Activated naive CD8-positive, alpha-beta T cell treated with anti-CD3 and anti-CD28 coated beads for 36 hours (primary cell): ENCODE measurements at regions not wholly inside any gene's neighbourhood (a gene's known extent, or its start where the extent isn't known, plus 50 kb on each side); places are given as distances from the start of the nearest gene placed in this dataset.
"Not testable (repeated sequence)": the region's sequence is repeated elsewhere in the genome, so short reads cannot be mapped to it uniquely, and the experiment has no call there.

Experiments
- DNase-seq: peaks from one replicate; pipeline ENCODE4 v3.0.0; 2021
- H3K27ac Mint-ChIP-seq: one replicate; pipeline ENCODE4 v1.8.0; 2022; ENCODE audit warnings: mild to moderate bottlenecking, moderate library complexity, mixed read lengths
- H3K27me3 Mint-ChIP-seq: one replicate; pipeline ENCODE4 v1.8.0; 2022; ENCODE audit warnings: mild to moderate bottlenecking, mixed read lengths
- H3K36me3 Mint-ChIP-seq: one replicate; pipeline ENCODE4 v1.8.0; 2021; ENCODE audit warnings: mild to moderate bottlenecking, mixed read lengths
- H3K4me1 Mint-ChIP-seq: one replicate; pipeline ENCODE4 v1.8.0; 2021; ENCODE audit warnings: mixed read lengths
- H3K4me3 Mint-ChIP-seq: one replicate; pipeline ENCODE4 v1.8.0; 2022; ENCODE audit warnings: mild to moderate bottlenecking, moderate library complexity, mixed read lengths
- H3K9me3 Mint-ChIP-seq: one replicate; pipeline ENCODE4 v1.8.0; 2022; ENCODE audit warnings: mixed read lengths

DNA sequence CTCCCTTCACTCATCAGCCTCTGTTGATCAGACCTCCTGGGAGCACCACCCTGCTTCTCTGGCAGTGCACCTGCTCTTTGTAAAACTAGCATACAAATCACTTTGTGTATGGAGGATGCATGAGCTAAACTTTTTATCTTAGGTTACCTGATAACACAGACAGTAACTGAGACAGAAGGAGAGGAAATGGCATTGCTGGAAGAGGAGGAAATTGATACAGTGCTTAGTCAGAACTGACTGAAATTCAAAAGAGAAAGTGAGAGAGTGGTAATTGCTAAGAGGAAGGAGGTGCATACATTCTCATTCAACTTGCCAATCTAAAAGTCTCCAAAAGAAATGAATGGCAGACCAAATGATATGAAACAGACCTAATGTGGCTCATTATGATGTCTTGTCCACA is 1120.7 kb downstream of the GATA3 start:
- Mint-ChIP-seq H3K27me3 (no peaks in the 10 kb centered on the region), H3K4me3 (no peak overlapping the region), H3K9me3 (peaks cover 9% of the 10 kb centered on the region), H3K4me1 (peaks cover 10% of the 10 kb centered on the region), H3K27ac (peak overlapping the region; percentile 22), H3K36me3 (peaks cover 5% of the 10 kb centered on the region)
- DNase-seq, result no peak

DNA sequence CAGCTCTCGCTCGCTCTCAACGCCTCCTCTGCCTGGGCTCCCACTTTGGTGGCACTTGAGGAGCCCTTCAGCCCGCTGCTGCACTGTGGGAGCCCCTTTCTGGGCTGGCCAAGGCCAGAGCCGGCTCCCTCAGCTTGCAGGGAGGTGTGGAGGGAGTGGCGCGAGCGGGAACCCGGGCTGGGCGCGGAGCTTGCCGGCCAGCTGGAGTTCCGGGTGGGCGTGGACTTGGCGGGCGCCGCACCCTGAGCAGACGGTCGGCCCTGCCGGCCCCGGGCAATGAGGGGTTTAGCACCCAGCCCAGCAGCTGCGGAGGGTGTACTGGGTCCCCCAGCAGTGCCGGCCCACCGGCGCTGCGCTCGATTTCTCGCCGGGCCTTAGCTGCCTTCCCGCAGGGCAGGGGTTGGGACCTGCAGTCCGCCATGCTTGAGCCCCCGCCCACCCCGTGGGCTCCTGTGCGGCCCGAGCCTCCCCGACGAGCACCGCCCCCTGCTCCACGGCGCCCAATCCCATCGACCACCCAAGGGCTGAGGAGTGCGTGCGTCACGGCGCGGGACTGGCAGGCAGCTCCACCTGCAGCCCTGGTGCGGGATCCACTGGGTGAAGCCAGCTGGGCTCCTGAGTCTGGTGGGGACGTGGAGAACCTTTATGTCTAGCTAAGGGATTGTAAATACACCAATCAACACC is 1128.9 kb downstream of the GATA3 start:
- not testable (repeated sequence) for DNase-seq, H3K4me1 Mint-ChIP-seq, H3K9me3 Mint-ChIP-seq, H3K27me3 Mint-ChIP-seq, H3K27ac Mint-ChIP-seq, H3K36me3 Mint-ChIP-seq, H3K4me3 Mint-ChIP-seq

DNA sequence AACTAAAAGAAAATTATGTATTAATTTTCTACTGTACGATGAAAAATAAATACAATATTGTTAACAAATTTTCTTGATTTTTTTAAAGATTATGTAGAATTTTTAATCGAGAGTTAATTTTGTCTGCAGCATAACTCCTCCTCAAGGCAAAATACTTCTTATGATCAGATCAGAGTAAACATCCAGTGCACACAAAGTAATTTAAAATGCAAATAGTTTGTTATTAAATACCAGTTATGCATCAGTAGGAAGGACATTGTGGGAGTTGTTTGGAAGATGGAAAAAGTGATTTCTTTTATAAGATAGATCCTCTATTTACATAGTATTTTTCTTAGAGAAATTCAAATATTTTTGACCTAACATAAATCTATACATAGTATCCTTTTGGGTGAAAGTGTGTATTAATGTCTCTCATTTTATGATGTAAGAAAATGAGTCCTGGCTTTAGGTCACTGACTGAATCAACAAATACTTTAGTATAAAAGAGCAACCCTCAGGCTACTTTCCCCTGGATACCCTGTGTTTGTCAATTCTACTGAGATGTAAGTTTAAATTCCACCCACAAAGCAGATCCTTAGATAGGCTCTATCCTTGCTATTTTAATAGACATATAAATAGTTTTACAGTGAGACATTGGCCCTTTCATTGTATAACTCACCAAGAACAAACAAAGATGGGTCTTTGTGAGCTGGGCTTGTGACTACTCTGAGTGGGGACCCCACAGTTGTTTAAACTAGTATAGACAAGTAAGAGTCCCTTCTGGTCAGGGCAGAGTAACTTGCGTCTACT is 1133.7 kb downstream of the GATA3 start:
- no peak for DNase-seq
- H3K27ac Mint-ChIP-seq, result no peak overlapping the region
- H3K4me1 Mint-ChIP-seq, result peaks cover 7% of the 10 kb centered on the region
- H3K36me3 Mint-ChIP-seq, result no peaks in the 10 kb centered on the region
- no peaks in the 10 kb centered on the region for H3K9me3 Mint-ChIP-seq
- H3K27me3 Mint-ChIP-seq, result no peaks in the 10 kb centered on the region
- H3K4me3 Mint-ChIP-seq, result no peak overlapping the region

DNA sequence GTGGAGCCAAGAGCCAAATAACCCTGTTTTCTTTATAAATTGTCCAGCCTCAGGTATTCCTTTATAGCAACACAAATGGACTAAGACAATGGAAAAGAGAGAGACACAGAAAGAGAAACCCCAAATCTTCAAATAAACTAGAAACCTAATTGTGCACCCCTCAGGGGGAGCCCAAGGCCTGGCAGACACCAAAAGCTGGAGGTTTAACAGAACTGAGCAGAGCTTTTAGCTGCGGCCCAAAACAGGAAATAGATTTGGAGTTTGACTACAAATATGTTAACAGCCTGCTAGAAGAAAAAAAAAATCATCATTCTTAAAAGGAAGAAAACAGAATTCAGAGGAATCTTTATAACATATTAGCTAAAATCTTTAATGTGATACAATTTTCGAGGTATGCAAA is 1135.0 kb downstream of the GATA3 start:
- no peak overlapping the region for H3K27ac Mint-ChIP-seq
- no peaks in the 10 kb centered on the region for H3K27me3 Mint-ChIP-seq
- H3K36me3 Mint-ChIP-seq, result no peaks in the 10 kb centered on the region
- H3K4me1 Mint-ChIP-seq, result peaks cover 7% of the 10 kb centered on the region
- no peaks in the 10 kb centered on the region for H3K9me3 Mint-ChIP-seq
- no peak for DNase-seq
- no peak overlapping the region for H3K4me3 Mint-ChIP-seq

DNA sequence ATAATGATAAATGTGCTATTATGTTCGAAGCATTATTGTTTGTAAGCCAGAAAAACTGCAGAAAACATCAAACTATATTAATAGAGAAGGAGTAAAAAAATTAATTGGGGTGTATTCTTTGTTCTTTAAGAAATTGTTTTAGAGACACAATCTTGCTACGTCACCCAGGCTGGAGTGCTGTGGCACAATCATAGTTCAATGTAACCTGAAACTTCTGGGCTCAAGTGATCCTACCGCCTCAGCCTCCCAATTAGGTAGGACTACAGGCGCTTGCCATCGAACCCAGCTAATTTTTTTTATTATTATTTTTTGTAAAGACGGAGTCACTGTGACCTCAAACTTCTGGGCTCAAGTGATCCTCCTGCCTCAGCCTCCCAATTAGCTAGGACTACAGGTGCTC is 1138.6 kb downstream of the GATA3 start:
- peaks cover 7% of the 10 kb centered on the region for H3K4me1 Mint-ChIP-seq
- no peak overlapping the region for H3K4me3 Mint-ChIP-seq
- H3K27me3 Mint-ChIP-seq, result no peaks in the 10 kb centered on the region
- no peaks in the 10 kb centered on the region for H3K9me3 Mint-ChIP-seq
- no peak for DNase-seq
- H3K36me3 Mint-ChIP-seq, result no peaks in the 10 kb centered on the region
- H3K27ac Mint-ChIP-seq, result no peak overlapping the region

DNA sequence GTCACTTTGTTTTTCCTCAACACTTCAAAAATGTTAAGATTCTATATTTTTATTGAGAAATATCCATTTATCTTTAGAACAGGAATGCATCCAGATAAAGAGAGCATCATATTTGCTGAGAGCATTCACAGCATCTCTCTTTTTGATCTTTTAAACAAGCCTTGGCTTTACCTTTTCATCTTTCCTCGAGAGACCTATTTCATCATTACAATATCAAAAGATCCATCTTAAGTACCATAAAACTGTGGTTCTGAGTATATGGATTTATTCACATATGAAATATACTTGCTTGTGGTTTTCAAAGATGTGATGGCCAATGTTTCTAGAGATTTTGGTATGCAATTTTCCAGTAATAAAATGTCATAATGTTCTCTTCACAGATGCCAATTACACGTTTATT is 1140.9 kb downstream of the GATA3 start:
- no peaks in the 10 kb centered on the region for H3K4me1 Mint-ChIP-seq
- no peak for DNase-seq
- H3K36me3 Mint-ChIP-seq, result no peaks in the 10 kb centered on the region
- H3K27me3 Mint-ChIP-seq, result no peaks in the 10 kb centered on the region
- H3K27ac Mint-ChIP-seq, result no peak overlapping the region
- H3K9me3 Mint-ChIP-seq, result no peaks in the 10 kb centered on the region
- H3K4me3 Mint-ChIP-seq, result no peak overlapping the region

DNA sequence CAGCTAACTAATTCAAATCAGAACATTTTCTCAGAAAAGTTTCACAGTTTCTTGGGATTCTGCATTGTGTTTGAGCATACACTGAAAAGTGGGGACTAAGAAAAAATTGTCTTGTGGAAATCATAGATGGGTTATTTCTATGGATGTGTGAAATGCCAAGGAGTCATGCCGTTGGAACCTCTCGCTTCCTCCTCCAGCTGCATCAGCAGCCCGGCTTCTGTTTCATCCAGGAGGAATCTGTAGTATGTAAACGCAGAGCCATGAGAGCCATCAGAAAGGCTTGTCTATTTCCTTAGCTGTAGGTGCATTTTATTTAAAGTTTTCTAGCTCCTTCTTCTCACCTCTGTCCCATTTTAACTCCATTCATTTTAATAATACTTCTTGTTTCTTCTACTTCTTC is 1144.1 kb downstream of the GATA3 start:
- no peaks in the 10 kb centered on the region for H3K36me3 Mint-ChIP-seq
- H3K27ac Mint-ChIP-seq, result no peak overlapping the region
- H3K4me1 Mint-ChIP-seq, result no peaks in the 10 kb centered on the region
- no peaks in the 10 kb centered on the region for H3K27me3 Mint-ChIP-seq
- DNase-seq, result no peak
- H3K4me3 Mint-ChIP-seq, result no peak overlapping the region
- no peaks in the 10 kb centered on the region for H3K9me3 Mint-ChIP-seq

DNA sequence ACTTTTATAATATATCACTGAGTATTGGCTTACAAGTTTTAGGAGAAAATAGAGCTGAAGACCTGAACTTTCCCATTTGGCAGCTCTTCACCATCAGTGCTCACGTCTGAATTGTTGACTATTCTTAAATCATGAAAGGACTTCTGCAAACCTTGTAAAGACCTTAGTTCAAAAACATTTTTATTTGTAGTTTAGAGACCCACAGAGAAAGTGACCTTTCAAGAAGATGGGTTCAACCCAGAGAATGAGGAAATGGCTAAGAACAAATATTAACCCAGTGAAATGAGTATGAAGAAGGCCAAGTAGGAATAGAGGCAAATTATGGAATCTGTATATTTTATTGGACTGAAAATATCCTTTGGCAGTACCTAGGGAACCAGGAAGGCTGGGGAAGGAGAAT is 1151.1 kb downstream of the GATA3 start:
- Mint-ChIP-seq H3K9me3 (no peaks in the 10 kb centered on the region), H3K4me1 (peaks cover 3% of the 10 kb centered on the region), H3K4me3 (no peak overlapping the region), H3K36me3 (no peaks in the 10 kb centered on the region), H3K27me3 (peaks cover 8% of the 10 kb centered on the region), H3K27ac (no peak overlapping the region)
- no peak for DNase-seq

DNA sequence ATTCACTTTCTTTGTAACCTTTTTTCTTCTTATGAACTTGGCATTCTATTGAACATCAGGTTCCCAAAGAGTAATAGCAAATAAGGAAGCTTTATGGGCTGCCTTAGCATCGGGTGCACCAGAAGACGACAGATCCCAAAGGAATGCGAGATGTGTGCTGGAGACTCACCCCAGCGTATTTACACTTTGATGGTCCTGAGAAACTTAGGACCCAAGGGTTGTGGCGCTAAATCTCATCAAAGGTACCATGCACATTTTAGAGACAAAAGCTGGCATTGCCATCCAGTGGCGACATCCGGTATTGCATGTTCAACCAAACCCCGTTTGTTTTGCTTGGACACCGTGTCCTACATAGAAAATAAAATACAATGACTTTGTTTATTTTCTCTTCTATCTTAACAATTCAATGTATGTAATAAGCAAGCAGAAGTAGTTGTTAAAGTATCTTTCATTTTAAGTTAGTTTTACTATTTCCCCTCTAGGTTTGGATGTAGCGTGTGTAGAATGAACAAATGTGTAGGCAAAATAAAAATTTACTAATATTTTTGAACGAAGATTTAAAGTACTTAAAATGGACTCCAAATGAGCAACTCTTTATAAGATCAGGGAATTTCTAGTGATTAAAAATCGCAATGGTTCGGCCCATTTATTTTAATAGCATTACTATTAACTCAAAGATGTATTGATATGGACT is 1154.8 kb downstream of the GATA3 start:
- no peak overlapping the region for H3K4me3 Mint-ChIP-seq
- DNase-seq, result peak; percentile 53
- H3K27ac Mint-ChIP-seq, result no peak overlapping the region
- H3K9me3 Mint-ChIP-seq, result no peaks in the 10 kb centered on the region
- H3K36me3 Mint-ChIP-seq, result no peaks in the 10 kb centered on the region
- peaks cover 8% of the 10 kb centered on the region for H3K27me3 Mint-ChIP-seq
- H3K4me1 Mint-ChIP-seq, result peaks cover 3% of the 10 kb centered on the region

DNA sequence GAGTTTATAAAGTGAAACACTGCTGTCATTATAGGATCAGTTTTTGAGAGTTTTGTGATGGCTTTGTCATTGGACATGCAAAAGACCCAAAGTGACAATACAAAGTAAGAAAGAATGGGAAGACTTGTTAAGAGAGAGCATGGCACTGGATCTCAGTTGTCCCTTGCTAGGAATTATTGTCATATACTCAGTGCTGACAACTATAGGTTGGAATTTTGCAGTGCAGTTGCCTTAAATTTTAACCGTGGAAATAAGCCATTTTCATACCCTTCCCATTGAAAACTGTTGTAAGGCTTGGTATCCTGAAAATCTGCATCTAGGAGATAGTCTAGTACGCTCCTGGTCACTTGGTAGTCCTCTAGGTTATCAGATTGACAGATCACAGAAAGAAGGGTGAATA is 1156.7 kb downstream of the GATA3 start:
- H3K27ac Mint-ChIP-seq, result no peak overlapping the region
- no peaks in the 10 kb centered on the region for H3K36me3 Mint-ChIP-seq
- peaks cover 9% of the 10 kb centered on the region for H3K27me3 Mint-ChIP-seq
- H3K4me1 Mint-ChIP-seq, result peaks cover 3% of the 10 kb centered on the region
- no peak for DNase-seq
- H3K9me3 Mint-ChIP-seq, result no peaks in the 10 kb centered on the region
- H3K4me3 Mint-ChIP-seq, result no peak overlapping the region

DNA sequence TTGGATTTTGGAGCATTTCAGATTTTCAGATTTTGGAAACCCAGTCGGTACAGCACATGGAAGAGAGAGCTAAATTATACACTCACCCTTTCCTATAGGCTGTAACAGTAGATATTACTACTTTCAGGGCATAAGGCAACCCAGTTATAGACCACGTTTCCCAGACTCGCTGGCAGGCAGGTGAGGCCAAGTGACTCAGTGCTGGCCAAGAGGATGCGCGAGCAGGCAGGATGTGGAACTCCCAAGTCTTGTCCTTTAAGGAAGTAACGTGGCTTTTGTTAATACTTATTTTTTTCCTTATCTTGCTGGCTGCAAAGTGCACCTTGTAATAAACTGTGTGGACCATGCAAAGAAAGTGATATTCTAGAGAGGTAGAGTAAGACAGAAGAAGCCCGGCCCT is 1160.1 kb downstream of the GATA3 start:
- Mint-ChIP-seq H3K27ac (no peak overlapping the region), H3K4me1 (peaks cover 3% of the 10 kb centered on the region), H3K4me3 (no peak overlapping the region), H3K27me3 (peaks cover 9% of the 10 kb centered on the region), H3K36me3 (no peaks in the 10 kb centered on the region), H3K9me3 (no peaks in the 10 kb centered on the region)
- DNase-seq, result no peak

DNA sequence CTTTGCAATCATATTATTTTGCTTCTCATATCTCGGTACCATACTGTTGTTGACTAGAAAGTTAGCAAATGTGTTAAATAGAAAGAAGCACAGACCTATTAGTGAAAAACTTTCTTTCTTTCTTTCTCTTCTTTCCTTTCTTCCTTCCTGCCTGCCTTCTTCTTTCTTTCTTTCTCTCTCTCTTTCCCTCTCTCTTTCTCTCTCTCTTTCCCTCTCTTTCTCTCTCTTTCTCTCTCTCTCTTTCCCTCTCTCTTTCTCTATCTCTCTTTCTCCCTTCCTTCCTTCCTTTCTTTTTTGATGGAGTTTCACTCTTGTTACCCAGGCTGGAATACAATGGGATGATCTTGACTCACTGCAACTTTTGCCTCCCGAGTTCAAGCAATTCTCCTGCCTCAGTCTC is 1160.6 kb downstream of the GATA3 start:
- H3K4me1 Mint-ChIP-seq, result peaks cover 3% of the 10 kb centered on the region
- no peak for DNase-seq
- no peaks in the 10 kb centered on the region for H3K9me3 Mint-ChIP-seq
- no peaks in the 10 kb centered on the region for H3K36me3 Mint-ChIP-seq
- H3K27me3 Mint-ChIP-seq, result peaks cover 7% of the 10 kb centered on the region
- no peak overlapping the region for H3K27ac Mint-ChIP-seq
- H3K4me3 Mint-ChIP-seq, result no peak overlapping the region

DNA sequence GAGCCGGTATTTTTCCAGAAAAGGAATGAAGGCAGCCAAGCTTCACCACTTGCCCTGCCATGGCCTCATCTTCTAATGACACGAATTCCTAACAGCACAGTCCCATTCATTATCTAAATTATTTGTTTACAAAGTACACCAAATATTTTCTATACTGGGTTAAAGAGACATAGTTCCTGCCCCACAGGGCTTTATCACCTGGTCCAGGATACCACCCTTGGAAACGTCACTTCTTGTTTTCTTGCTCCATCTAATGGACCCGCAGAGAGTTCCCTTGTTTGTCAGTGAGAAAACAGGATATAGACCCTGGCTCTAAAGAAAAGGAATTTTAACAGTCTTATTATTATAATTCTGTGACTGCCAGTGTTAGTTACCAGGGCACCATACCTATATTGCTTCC is 1165.4 kb downstream of the GATA3 start:
- H3K4me1 Mint-ChIP-seq, result peaks cover 3% of the 10 kb centered on the region
- peaks cover 10% of the 10 kb centered on the region for H3K27me3 Mint-ChIP-seq
- no peaks in the 10 kb centered on the region for H3K36me3 Mint-ChIP-seq
- DNase-seq, result no peak
- H3K4me3 Mint-ChIP-seq, result no peak overlapping the region
- H3K9me3 Mint-ChIP-seq, result no peaks in the 10 kb centered on the region
- H3K27ac Mint-ChIP-seq, result no peak overlapping the region

DNA sequence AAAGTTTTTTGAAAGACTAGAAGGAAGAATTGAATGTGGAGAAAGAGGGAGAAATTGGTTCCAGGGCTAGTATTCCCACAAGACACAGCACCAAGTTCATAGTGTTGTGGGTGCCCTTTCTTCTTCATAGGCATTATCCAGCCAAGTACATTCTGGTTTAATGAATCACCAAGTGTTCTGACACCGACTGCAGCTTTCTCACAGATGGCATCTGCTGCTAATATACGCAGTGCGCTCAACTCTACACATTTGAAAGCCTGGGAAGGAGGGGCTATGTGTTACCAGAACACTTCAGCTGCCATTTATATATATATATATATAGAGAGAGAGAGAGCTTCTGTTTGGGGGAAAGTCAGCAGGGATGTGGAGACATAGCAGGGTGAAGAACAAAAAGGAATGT is 1168.4 kb downstream of the GATA3 start:
- Mint-ChIP-seq H3K27ac (no peak overlapping the region), H3K27me3 (peaks cover 6% of the 10 kb centered on the region), H3K9me3 (no peaks in the 10 kb centered on the region), H3K4me1 (peaks cover 3% of the 10 kb centered on the region), H3K36me3 (no peaks in the 10 kb centered on the region), H3K4me3 (no peak overlapping the region)
- no peak for DNase-seq

DNA sequence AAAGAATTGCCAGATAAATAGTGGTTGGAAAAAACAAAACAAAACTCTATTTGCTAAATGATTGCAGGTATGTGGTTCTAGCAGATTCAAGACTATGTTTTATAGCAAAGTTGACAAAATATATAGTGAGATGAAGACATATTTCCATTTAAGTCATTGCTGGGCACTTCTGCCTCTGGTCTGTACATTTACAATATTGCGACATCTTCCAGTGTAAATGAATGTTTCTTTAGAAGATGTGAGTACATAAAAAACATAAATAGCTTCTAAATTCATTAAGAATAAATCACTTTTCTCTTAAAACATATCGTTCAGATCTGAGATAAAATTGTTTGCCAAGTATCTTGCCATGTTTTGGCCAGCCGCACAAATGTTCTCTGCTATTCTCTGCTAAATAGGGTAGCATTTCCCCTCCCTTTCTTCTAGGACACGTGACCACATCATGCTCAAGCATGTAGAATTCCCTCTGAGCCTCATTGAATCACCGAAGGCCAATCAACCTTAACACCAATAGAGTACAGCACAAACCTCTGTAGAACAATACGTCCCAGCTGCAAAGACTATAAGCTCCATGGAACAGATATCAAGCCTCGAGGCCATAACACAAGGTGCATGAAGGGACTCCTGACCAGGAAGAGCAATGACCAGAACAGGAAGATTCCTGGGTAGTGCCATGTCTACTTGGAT is 1173.3 kb downstream of the GATA3 start:
- Mint-ChIP-seq H3K9me3 (no peaks in the 10 kb centered on the region), H3K27me3 (peaks cover 43% of the 10 kb centered on the region), H3K27ac (no peak overlapping the region), H3K4me1 (peaks cover 29% of the 10 kb centered on the region), H3K4me3 (no peak overlapping the region), H3K36me3 (peaks cover 2% of the 10 kb centered on the region)
- no peak for DNase-seq
